GM21825 (cell line): ENCODE measurements at regions not wholly inside any gene's neighbourhood (a gene's known extent, or its start where the extent isn't known, plus 50 kb on each side); places are given as distances from the start of the nearest gene placed in this dataset.
"Not testable (repeated sequence)": the region's sequence is repeated elsewhere in the genome, so short reads cannot be mapped to it uniquely, and the experiment has no call there.

Experiments used
- ATAC-seq: cut with Tn5 transposase; IDR thresholded peaks from one replicate; pipeline ENCODE4 v1.9.1; 2021; ENCODE audit warnings: mild to moderate bottlenecking, moderate library complexity; ENCODE audit not compliant: unreplicated experiment

- no peak for ATAC-seq
Measured at GRCh38 chr10:60524541-60524940, 134.9 kb upstream of the ANK3 start.

GRCh38 chr10:60523371-60523770 is 133.7 kb upstream of the ANK3 start:
- ATAC-seq = not testable (repeated sequence)

GRCh38 chr10:60522617-60523016 is 132.9 kb upstream of the ANK3 start:
- ATAC-seq = no peak

GRCh38 chr10:60521974-60522405 is 132.3 kb upstream of the ANK3 start:
- ATAC-seq = no peak

GRCh38 chr10:60518745-60519144 is 129.1 kb upstream of the ANK3 start:
- no peak for ATAC-seq

GRCh38 chr10:60517805-60518204 is 128.1 kb upstream of the ANK3 start:
- no peak for ATAC-seq

- ATAC-seq = peak; percentile 83
Measured at GRCh38 chr10:60513281-60513680, 123.6 kb upstream of the ANK3 start.

GRCh38 chr10:60511477-60512229 is 122.0 kb upstream of the ANK3 start:
- no peak for ATAC-seq

- no peak for ATAC-seq
Measured at GRCh38 chr10:60508831-60509230, 119.2 kb upstream of the ANK3 start.

GRCh38 chr10:60508037-60508436 is 118.4 kb upstream of the ANK3 start:
- ATAC-seq = no peak

- no peak for ATAC-seq
Measured at GRCh38 chr10:60502621-60503020, 112.9 kb upstream of the ANK3 start.

- ATAC-seq = no peak
Measured at GRCh38 chr10:60498985-60499384, 109.3 kb upstream of the ANK3 start.

GRCh38 chr10:60497364-60497763 is 107.7 kb upstream of the ANK3 start:
- ATAC-seq = no peak

- no peak for ATAC-seq
Measured at GRCh38 chr10:60496181-60496580, 106.5 kb upstream of the ANK3 start.

GRCh38 chr10:60495338-60496055 is 105.8 kb upstream of the ANK3 start:
- no peak for ATAC-seq

GRCh38 chr10:60494774-60495173 is 105.1 kb upstream of the ANK3 start:
- no peak for ATAC-seq

GRCh38 chr10:60491162-60491561 is 101.5 kb upstream of the ANK3 start:
- no peak for ATAC-seq

- ATAC-seq = no peak
Measured at GRCh38 chr10:60490013-60490412, 100.3 kb upstream of the ANK3 start.

GRCh38 chr10:60488111-60488669 is 98.5 kb upstream of the ANK3 start:
- ATAC-seq = no peak

- ATAC-seq = no peak
Measured at GRCh38 chr10:60487543-60487942, 97.9 kb upstream of the ANK3 start.

- no peak for ATAC-seq
Measured at GRCh38 chr10:60485025-60485424, 95.3 kb upstream of the ANK3 start.
